HG02642 (cell line): ENCODE measurements at regions not wholly inside any gene's neighbourhood (a gene's known extent, or its start where the extent isn't known, plus 50 kb on each side); places are given as distances from the start of the nearest gene placed in this dataset.
A peak's percentile ranks its signal among the peaks of the same experiment; 100 is the strongest.
"Not testable (repeated sequence)": the region's sequence is repeated elsewhere in the genome, so short reads cannot be mapped to it uniquely, and the experiment has no call there.

Experiments used
- ATAC-seq: cut with Tn5 transposase; IDR thresholded peaks from one replicate; pipeline ENCODE4 v1.9.1; 2021; ENCODE audit warnings: mild to moderate bottlenecking; ENCODE audit not compliant: unreplicated experiment, poor library complexity

GRCh38 chr9:66601472-66601871, 299.1 kb upstream of the ZNF658 start:
- ATAC-seq: not testable (repeated sequence)

- not testable (repeated sequence) for ATAC-seq
These were observed 268.9 kb upstream of the ZNF658 start for GRCh38 chr9:66631521-66632046.

GRCh38 chr9:66647675-66648074, 252.8 kb upstream of the ZNF658 start:
- not testable (repeated sequence) for ATAC-seq

GRCh38 chr9:66690242-66690641, 210.3 kb upstream of the ZNF658 start:
- not testable (repeated sequence) for ATAC-seq

GRCh38 chr9:66695561-66696240, 204.8 kb upstream of the ZNF658 start:
- peak; percentile 61 for ATAC-seq

GRCh38 chr9:66697343-66698065, 203.0 kb upstream of the ZNF658 start:
- not testable (repeated sequence) for ATAC-seq

- not testable (repeated sequence) for ATAC-seq
These were observed 202.5 kb upstream of the ZNF658 start for GRCh38 chr9:66698066-66698455.

- ATAC-seq: peak; percentile 46
These were observed 198.8 kb upstream of the ZNF658 start for GRCh38 chr9:66701411-66702377.

GRCh38 chr9:66711553-66711952, 189.0 kb upstream of the ZNF658 start:
- ATAC-seq: not testable (repeated sequence)

- peak; percentile 71 for ATAC-seq
These were observed 187.7 kb upstream of the ZNF658 start for GRCh38 chr9:66712870-66713269.

GRCh38 chr9:66713552-66713951, 187.0 kb upstream of the ZNF658 start:
- peak; percentile 30 for ATAC-seq

GRCh38 chr9:66720845-66721244, 179.7 kb upstream of the ZNF658 start:
- ATAC-seq: not testable (repeated sequence)

GRCh38 chr9:66727540-66727939, 173.0 kb upstream of the ZNF658 start:
- not testable (repeated sequence) for ATAC-seq

- not testable (repeated sequence) for ATAC-seq
These were observed 163.8 kb upstream of the ZNF658 start for GRCh38 chr9:66736686-66737085.

- ATAC-seq: not testable (repeated sequence)
These were observed 162.1 kb upstream of the ZNF658 start for GRCh38 chr9:66738418-66738817.

GRCh38 chr9:66740136-66740535, 160.4 kb upstream of the ZNF658 start:
- ATAC-seq: peak; percentile 52

GRCh38 chr9:66745846-66746245, 154.7 kb upstream of the ZNF658 start:
- ATAC-seq: not testable (repeated sequence)

GRCh38 chr9:66752324-66752923, 148.1 kb upstream of the ZNF658 start:
- not testable (repeated sequence) for ATAC-seq

- not testable (repeated sequence) for ATAC-seq
These were observed 140.6 kb upstream of the ZNF658 start for GRCh38 chr9:66759825-66760492.
